ENCODE measurements at regions not wholly inside any gene's neighbourhood (a gene's known extent, or its start where the extent isn't known, plus 50 kb on each side); places are given as distances from the start of the nearest gene placed in this dataset.

- no peaks in the 10 kb centered on the region for H3K4me1 ChIP-seq (ENCODE audit: low read depth)
- no peak for TF ChIP-seq CTCF (IDR thresholded peaks at IDR 0.05; ENCODE audit: low read depth, low read length)
These were observed 94.9 kb downstream of the HS1BP3 start for GRCh38 chr2:20555954-20556353.

GRCh38 chr2:20556756-20557155, 94.1 kb downstream of the HS1BP3 start:
- peaks cover 2% of the 10 kb centered on the region for H3K4me1 ChIP-seq (ENCODE audit: low read depth)
- no peak for TF ChIP-seq CTCF (IDR thresholded peaks at IDR 0.05; ENCODE audit: low read depth, low read length)
- H3K36me3 ChIP-seq = no peaks in the 10 kb centered on the region
- no peak overlapping the region for H3K4me3 ChIP-seq
- no peaks in the 10 kb centered on the region for H3K9me3 ChIP-seq (ENCODE audit: low read depth)
- DNase-seq (ENCODE audit: low read depth in 1 of 2, low spot score in 1 of 2) = no peak
- H3K27ac ChIP-seq = no peak overlapping the region
- H3K27me3 ChIP-seq = no peaks in the 10 kb centered on the region

More at GRCh38 chr2:20555954-20556353, 94.9 kb downstream of the HS1BP3 start:
- Histone ChIP-seq H3K9me3 (ENCODE audit: low read depth) (no peaks in the 10 kb centered on the region), H3K36me3 (no peaks in the 10 kb centered on the region), H3K27me3 (no peaks in the 10 kb centered on the region), H3K27ac (no peak overlapping the region), H3K4me3 (no peak overlapping the region)
- DNase-seq (ENCODE audit: low read depth in 1 of 2, low spot score in 1 of 2) = no peak

- Histone ChIP-seq H3K27me3 (no peaks in the 10 kb centered on the region), H3K27ac (no peak overlapping the region), H3K4me3 (no peak overlapping the region), H3K36me3 (no peaks in the 10 kb centered on the region), H3K4me1 (ENCODE audit: low read depth) (peaks cover 3% of the 10 kb centered on the region), H3K9me3 (ENCODE audit: low read depth) (no peaks in the 10 kb centered on the region)
- no peak for TF ChIP-seq CTCF (IDR thresholded peaks at IDR 0.05; ENCODE audit: low read depth, low read length)
- no peak for DNase-seq (ENCODE audit: low read depth in 1 of 2, low spot score in 1 of 2)
These were observed 93.7 kb downstream of the HS1BP3 start for GRCh38 chr2:20557226-20557625.

GRCh38 chr2:20557635-20558034, 93.3 kb downstream of the HS1BP3 start:
- Histone ChIP-seq H3K36me3 (no peaks in the 10 kb centered on the region), H3K27me3 (no peaks in the 10 kb centered on the region), H3K4me1 (ENCODE audit: low read depth) (peaks cover 4% of the 10 kb centered on the region), H3K27ac (no peak overlapping the region), H3K9me3 (ENCODE audit: low read depth) (no peaks in the 10 kb centered on the region), H3K4me3 (no peak overlapping the region)
- TF ChIP-seq CTCF (IDR thresholded peaks at IDR 0.05; ENCODE audit: low read depth, low read length) = no peak
- DNase-seq (ENCODE audit: low read depth in 1 of 2, low spot score in 1 of 2) = no peak

- no peak for DNase-seq (ENCODE audit: low read depth in 1 of 2, low spot score in 1 of 2)
- no peaks in the 10 kb centered on the region for H3K27me3 ChIP-seq
- TF ChIP-seq CTCF (IDR thresholded peaks at IDR 0.05; ENCODE audit: low read depth, low read length) = no peak
These were observed 92.3 kb downstream of the HS1BP3 start for GRCh38 chr2:20558391-20559150.

More at GRCh38 chr2:20558391-20559150, 92.3 kb downstream of the HS1BP3 start:
- no peaks in the 10 kb centered on the region for H3K36me3 ChIP-seq
- H3K9me3 ChIP-seq (ENCODE audit: low read depth) = no peaks in the 10 kb centered on the region
- no peak overlapping the region for H3K4me3 ChIP-seq
- H3K4me1 ChIP-seq (ENCODE audit: low read depth) = peaks cover 10% of the 10 kb centered on the region
- no peak overlapping the region for H3K27ac ChIP-seq
